ENCODE measurements at regions not wholly inside any gene's neighbourhood (a gene's known extent, or its start where the extent isn't known, plus 50 kb on each side); places are given as distances from the start of the nearest gene placed in this dataset.

- TF ChIP-seq CTCF (IDR thresholded peaks at IDR 0.05; ENCODE audit: insufficient read depth, low read length, poor library complexity, severe bottlenecking), result no peak
- no peak for TF ChIP-seq EZH2phosphoT487 (conservative IDR thresholded peaks at IDR 0.05; ENCODE audit: low read length)
These were observed 314.3 kb upstream of the COL3A1 start for GRCh38 chr2:188659656-188660406.

All from SU-DHL-6 (cell line).